ENCODE measurements at regions not wholly inside any gene's neighbourhood (a gene's known extent, or its start where the extent isn't known, plus 50 kb on each side); places are given as distances from the start of the nearest gene placed in this dataset.

DNA sequence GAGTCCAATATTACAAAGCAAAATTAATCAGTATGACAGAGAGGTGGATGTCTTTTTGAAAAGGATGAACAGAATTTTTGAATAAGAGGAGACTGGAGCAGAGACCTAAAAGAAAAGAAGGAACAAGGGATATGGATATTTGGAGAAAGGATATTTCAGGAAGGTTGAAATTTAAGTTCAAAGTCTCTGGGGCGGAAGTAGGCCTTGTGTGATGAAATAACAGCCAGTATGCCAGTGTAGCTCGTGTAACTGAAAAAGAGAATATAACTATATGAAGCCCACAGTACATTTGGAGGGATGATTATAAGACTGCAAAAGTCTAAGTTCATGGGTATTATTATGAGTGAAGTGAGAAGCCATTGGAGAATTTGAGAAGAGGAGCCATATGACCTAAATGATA, 766.7 kb downstream of the GBE1 start:
- Histone ChIP-seq H3K4me1 (no peaks in the 10 kb centered on the region), H3K9me3 (no peaks in the 10 kb centered on the region), H3K36me3 (replicated peaks in 1 of 2; ENCODE audit: insufficient read depth in 1 of 2, low read depth in 2 of 2) (no peaks in the 10 kb centered on the region), H3K27me3 (no peaks in the 10 kb centered on the region), H3K4me3 (no peak overlapping the region), H3K27ac (no peak overlapping the region)
- 68 to 75% methylated on average over 2 of the region's 2 CpGs for WGBS, 2 donors
- ATAC-seq (no peak), DNase-seq (no peak)
- TF ChIP-seq, protein P1, sequence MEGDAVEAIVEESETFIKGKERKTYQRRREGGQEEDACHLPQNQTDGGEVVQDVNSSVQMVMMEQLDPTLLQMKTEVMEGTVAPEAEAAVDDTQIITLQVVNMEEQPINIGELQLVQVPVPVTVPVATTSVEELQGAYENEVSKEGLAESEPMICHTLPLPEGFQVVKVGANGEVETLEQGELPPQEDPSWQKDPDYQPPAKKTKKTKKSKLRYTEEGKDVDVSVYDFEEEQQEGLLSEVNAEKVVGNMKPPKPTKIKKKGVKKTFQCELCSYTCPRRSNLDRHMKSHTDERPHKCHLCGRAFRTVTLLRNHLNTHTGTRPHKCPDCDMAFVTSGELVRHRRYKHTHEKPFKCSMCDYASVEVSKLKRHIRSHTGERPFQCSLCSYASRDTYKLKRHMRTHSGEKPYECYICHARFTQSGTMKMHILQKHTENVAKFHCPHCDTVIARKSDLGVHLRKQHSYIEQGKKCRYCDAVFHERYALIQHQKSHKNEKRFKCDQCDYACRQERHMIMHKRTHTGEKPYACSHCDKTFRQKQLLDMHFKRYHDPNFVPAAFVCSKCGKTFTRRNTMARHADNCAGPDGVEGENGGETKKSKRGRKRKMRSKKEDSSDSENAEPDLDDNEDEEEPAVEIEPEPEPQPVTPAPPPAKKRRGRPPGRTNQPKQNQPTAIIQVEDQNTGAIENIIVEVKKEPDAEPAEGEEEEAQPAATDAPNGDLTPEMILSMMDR (IDR thresholded peaks at IDR 0.05): no peak
- no peak for TF ChIP-seq POLR2A (IDR thresholded peaks at IDR 0.05)
- intact Hi-C loops (cut with DNase I): no loop called here

DNA sequence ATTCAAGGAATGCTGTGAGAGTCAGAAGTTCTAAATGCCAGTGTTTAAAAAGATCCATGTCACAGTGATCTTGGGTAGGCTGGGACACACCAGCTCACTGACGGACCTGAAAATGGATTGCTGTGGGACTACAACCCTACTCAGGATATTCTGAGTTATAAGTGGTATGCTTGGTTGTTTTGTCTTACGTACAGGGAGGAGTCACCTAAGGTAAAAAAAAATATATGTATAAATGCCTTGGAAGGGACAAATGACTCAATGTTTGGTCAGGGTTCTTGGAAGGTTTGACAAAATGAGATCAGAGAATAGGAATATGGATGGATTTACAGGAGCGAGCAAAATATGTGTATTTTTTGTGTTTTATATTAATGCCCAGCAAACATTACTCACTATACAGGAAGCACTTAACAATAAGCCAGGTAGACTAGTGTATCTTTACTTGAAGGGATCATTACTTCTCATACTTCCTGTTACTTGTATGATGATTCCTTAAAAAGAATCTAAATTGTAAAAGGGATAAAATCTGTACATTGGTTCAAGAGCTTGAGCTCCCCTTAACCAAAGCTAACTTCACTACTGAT, 767.3 kb downstream of the GBE1 start:
- Histone ChIP-seq H3K4me1 (no peaks in the 10 kb centered on the region), H3K27ac (no peak overlapping the region), H3K36me3 (replicated peaks in 1 of 2; ENCODE audit: insufficient read depth in 1 of 2, low read depth in 2 of 2) (no peaks in the 10 kb centered on the region), H3K27me3 (no peaks in the 10 kb centered on the region), H3K4me3 (no peak overlapping the region), H3K9me3 (no peaks in the 10 kb centered on the region)
- no peak for DNase-seq
- 81 to 87% methylated on average over 3 of the region's 3 CpGs for WGBS, 2 donors
- TF ChIP-seq, protein P1 (IDR thresholded peaks at IDR 0.05): no peak
- TF ChIP-seq POLR2A (IDR thresholded peaks at IDR 0.05): no peak
- ATAC-seq: no peak
- intact Hi-C loops (cut with DNase I): no loop called here

DNA sequence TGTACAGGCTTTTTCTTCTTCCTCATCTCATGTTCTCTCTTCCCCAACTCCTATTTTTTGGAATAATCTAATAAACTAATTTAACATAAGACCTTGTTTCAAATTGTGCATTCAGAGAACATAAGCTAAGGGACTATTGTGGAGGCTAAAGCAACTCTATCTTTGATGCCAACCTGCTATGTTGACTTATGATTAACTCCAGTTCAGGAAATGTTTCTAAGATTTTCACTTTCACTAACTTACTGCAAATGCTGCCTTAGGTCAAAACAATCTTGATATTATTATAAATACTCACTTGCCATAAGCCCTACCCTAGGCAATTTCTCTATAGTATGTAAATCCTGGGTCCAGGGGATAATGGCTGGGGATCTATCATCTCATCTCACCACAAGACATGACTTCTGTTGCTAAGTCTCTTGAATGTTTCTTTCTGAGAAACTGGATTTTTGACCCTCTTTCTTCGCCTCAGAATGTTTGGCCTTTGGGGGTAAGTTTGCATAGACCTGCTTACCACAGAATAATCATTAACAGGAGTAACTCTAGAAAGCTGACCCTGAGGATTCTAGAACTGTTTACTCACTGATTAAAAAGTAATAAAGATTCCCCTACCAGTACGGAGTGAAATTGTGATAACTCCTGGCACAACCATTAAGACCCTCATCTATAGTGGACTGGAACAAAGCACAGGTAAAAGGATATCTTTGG, 768.1 kb downstream of the GBE1 start:
- no peak for ATAC-seq

DNA sequence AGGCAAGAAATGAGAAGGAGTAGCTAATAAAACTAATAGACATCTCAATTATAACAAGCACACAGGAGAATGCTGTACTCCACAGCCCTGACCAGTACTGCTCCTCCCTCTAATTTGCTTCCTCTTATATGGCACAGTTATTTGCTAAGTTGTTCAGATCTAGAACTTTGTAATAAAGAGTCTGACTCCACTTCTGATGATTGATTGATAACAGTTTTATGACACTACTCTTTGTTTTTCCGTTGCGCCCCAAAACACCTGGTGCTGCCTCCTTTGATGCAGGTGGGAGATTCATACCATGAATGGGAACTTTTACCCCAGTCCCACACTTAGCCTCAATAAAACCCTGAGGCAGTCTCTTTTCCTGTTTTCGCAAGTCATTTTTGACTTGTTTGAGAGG, 777.7 kb downstream of the GBE1 start:
- WGBS, 2 donors: 57 to 70% methylated on average over 3 of the region's 3 CpGs
- no peak for ATAC-seq

More for the DNA sequence above, 768.1 kb downstream of the GBE1 start:
- Histone ChIP-seq H3K4me1 (no peaks in the 10 kb centered on the region), H3K27ac (no peak overlapping the region), H3K36me3 (replicated peaks in 1 of 2; ENCODE audit: insufficient read depth in 1 of 2, low read depth in 2 of 2) (no peaks in the 10 kb centered on the region), H3K4me3 (no peak overlapping the region), H3K27me3 (no peaks in the 10 kb centered on the region), H3K9me3 (no peaks in the 10 kb centered on the region)
- no peak for DNase-seq
- TF ChIP-seq, protein P1 (IDR thresholded peaks at IDR 0.05): no peak
- TF ChIP-seq POLR2A (IDR thresholded peaks at IDR 0.05): no peak
- WGBS, 2 donors: 17 to 18% methylated on average over 2 of the region's 2 CpGs
- intact Hi-C loops (cut with DNase I): no loop called here

More for the DNA sequence above, 777.7 kb downstream of the GBE1 start:
- intact Hi-C loops (cut with DNase I): no loop called here
- Histone ChIP-seq H3K27me3 (no peaks in the 10 kb centered on the region), H3K36me3 (replicated peaks in 1 of 2; ENCODE audit: insufficient read depth in 1 of 2, low read depth in 2 of 2) (no peaks in the 10 kb centered on the region), H3K27ac (no peak overlapping the region), H3K4me3 (no peak overlapping the region), H3K9me3 (no peaks in the 10 kb centered on the region), H3K4me1 (no peaks in the 10 kb centered on the region)
- TF ChIP-seq POLR2A (IDR thresholded peaks at IDR 0.05): no peak
- TF ChIP-seq, protein P1 (IDR thresholded peaks at IDR 0.05): no peak
- DNase-seq: no peak
